ENCODE measurements at regions not wholly inside any gene's neighbourhood (a gene's known extent, or its start where the extent isn't known, plus 50 kb on each side); places are given as distances from the start of the nearest gene placed in this dataset.

DNA sequence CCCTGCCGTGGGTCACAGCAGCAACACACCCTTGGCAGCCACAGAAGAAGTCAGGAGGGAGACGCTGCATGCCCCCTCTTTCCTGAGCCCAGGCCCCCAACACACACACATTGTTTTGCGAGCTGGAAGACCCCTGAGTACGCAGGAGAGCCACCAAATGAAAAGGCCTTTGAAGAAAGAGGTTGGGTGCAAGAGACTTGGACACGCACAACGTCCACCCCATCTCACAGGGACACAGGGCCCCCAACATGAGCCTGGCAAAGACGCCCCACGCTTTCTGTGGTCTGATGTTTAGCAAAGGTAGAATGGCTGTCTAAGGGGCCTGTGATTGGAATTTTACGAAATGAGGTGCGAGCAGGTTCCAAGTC is 185.0 kb downstream of the TTLL2 start:
- Histone ChIP-seq H3K9me3 (ENCODE audit: control insufficient read depth in 1 of 2, insufficient read depth in 1 of 2, low read depth in 1 of 2, low read length in 2 of 2) (no peaks in the 10 kb centered on the region), H3K9ac (ENCODE audit: low read length) (no peak overlapping the region), H3K9me2 (ENCODE audit: insufficient read depth) (no peaks in the 10 kb centered on the region), H3K4me2 (ENCODE audit: low read length) (no peak overlapping the region), H3K27me3 (ENCODE audit: insufficient read depth, low read length) (no peaks in the 10 kb centered on the region), H2AFZ (ENCODE audit: low read depth, low read length, poor library complexity, severe bottlenecking) (no peak overlapping the region), H3K79me2 (ENCODE audit: insufficient read depth, low read length) (no peaks in the 10 kb centered on the region), H3K27ac (ENCODE audit: low read depth, low read length) (no peak overlapping the region), H3K36me3 (ENCODE audit: control insufficient read depth in 1 of 2, insufficient read depth in 2 of 2, low read length in 2 of 2) (no peaks in the 10 kb centered on the region), H3K4me3 (replicated peaks in 1 of 2; ENCODE audit: low read depth in 1 of 2, low read length in 2 of 2) (no peak overlapping the region), H4K20me1 (ENCODE audit: insufficient read depth) (no peaks in the 10 kb centered on the region), H3K4me1 (ENCODE audit: control insufficient read depth in 1 of 2, insufficient read depth in 2 of 2, low read length in 2 of 2) (no peaks in the 10 kb centered on the region)
- POLR2A ChIA-PET = no interaction called here
- TF ChIP-seq EZH2phosphoT487 (IDR thresholded peaks at IDR 0.05; ENCODE audit: borderline replicate concordance) = no peak
- TF ChIP-seq CBX3 (IDR thresholded peaks at IDR 0.05; ENCODE audit: low read depth) = no peak
- TF ChIP-seq, protein P1, sequence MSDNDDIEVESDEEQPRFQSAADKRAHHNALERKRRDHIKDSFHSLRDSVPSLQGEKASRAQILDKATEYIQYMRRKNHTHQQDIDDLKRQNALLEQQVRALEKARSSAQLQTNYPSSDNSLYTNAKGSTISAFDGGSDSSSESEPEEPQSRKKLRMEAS (IDR thresholded peaks at IDR 0.05) = no peak
- TF ChIP-seq JUND (IDR thresholded peaks at IDR 0.05) = no peak
- no peak for TF ChIP-seq EGR1 (IDR thresholded peaks at IDR 0.05; ENCODE audit: low read depth)
- no peak for TF ChIP-seq SRF (IDR thresholded peaks at IDR 0.05; ENCODE audit: low read depth)
- TF ChIP-seq ZNF274 (IDR thresholded peaks at IDR 0.05; ENCODE audit: low read depth, low read length) = no peak
- TF ChIP-seq, protein P2, sequence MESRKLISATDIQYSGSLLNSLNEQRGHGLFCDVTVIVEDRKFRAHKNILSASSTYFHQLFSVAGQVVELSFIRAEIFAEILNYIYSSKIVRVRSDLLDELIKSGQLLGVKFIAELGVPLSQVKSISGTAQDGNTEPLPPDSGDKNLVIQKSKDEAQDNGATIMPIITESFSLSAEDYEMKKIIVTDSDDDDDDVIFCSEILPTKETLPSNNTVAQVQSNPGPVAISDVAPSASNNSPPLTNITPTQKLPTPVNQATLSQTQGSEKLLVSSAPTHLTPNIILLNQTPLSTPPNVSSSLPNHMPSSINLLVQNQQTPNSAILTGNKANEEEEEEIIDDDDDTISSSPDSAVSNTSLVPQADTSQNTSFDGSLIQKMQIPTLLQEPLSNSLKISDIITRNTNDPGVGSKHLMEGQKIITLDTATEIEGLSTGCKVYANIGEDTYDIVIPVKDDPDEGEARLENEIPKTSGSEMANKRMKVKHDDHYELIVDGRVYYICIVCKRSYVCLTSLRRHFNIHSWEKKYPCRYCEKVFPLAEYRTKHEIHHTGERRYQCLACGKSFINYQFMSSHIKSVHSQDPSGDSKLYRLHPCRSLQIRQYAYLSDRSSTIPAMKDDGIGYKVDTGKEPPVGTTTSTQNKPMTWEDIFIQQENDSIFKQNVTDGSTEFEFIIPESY (IDR thresholded peaks at IDR 0.05; ENCODE audit: extremely low read depth, insufficient replicate concordance, low read length) = no peak
- no peak for TF ChIP-seq CEBPB (IDR thresholded peaks at IDR 0.05; ENCODE audit: low read depth)
- no TSS peak for BruUV-seq (replicated peaks)
- DNase-seq (ENCODE audit: low read depth, low spot score) (no peak), ATAC-seq (no peak)
- RAD21 ChIA-PET (ENCODE audit: low non-redundant PET in 1 of 2, low total read pairs in 2 of 2, uncharacterized antibody in 2 of 2, unreplicated experiment in 2 of 2) = no interaction called here
- intact Hi-C loops (cut with micrococcal nuclease) = no loop called here
- CTCF ChIA-PET = no interaction called here

DNA sequence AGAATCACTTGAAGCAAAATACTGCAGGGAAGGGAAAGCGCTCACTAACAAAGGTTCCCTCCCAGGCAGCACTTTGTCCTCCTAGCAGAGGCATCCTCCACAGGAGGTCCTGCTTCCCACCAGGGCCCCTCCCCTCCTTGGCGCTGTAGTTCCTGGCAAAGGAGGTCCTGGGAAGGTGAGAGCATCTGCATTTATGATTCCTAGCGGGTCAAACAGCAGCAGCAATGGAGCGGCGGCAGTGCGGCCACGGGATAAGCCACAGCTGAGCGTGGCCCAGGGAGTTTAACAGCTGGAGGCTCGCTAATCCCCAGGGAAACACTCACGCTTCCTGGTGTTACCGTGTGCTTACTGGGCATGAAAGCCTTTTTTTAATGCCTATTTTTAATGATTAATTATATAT is 185.8 kb downstream of the TTLL2 start:
- Histone ChIP-seq H3K4me1 (ENCODE audit: control insufficient read depth in 1 of 2, insufficient read depth in 2 of 2, low read length in 2 of 2) (no peaks in the 10 kb centered on the region), H2AFZ (ENCODE audit: low read depth, low read length, poor library complexity, severe bottlenecking) (no peak overlapping the region), H3K27ac (ENCODE audit: low read depth, low read length) (no peak overlapping the region), H3K79me2 (ENCODE audit: insufficient read depth, low read length) (no peaks in the 10 kb centered on the region), H3K9me3 (ENCODE audit: control insufficient read depth in 1 of 2, insufficient read depth in 1 of 2, low read depth in 1 of 2, low read length in 2 of 2) (no peaks in the 10 kb centered on the region), H4K20me1 (ENCODE audit: insufficient read depth) (no peaks in the 10 kb centered on the region), H3K9me2 (ENCODE audit: insufficient read depth) (no peaks in the 10 kb centered on the region), H3K9ac (ENCODE audit: low read length) (no peak overlapping the region), H3K27me3 (ENCODE audit: insufficient read depth, low read length) (no peaks in the 10 kb centered on the region), H3K4me2 (ENCODE audit: low read length) (no peak overlapping the region), H3K4me3 (replicated peaks in 1 of 2; ENCODE audit: low read depth in 1 of 2, low read length in 2 of 2) (no peak overlapping the region), H3K36me3 (ENCODE audit: control insufficient read depth in 1 of 2, insufficient read depth in 2 of 2, low read length in 2 of 2) (no peaks in the 10 kb centered on the region)
- intact Hi-C loops (cut with micrococcal nuclease) = no loop called here
- ChIA-PET CTCF (no interaction called here), POLR2A (no interaction called here), RAD21 (ENCODE audit: low non-redundant PET in 1 of 2, low total read pairs in 2 of 2, uncharacterized antibody in 2 of 2, unreplicated experiment in 2 of 2) (no interaction called here)
- TF ChIP-seq ZFX (IDR thresholded peaks at IDR 0.05) (no peak), EGR1 (IDR thresholded peaks at IDR 0.05; ENCODE audit: low read depth) (no peak), ZNF274 (IDR thresholded peaks at IDR 0.05; ENCODE audit: low read depth, low read length) (no peak), ELF1 (IDR thresholded peaks at IDR 0.05; ENCODE audit: borderline replicate concordance, low read depth) (no peak), SIN3A (IDR thresholded peaks at IDR 0.05; ENCODE audit: low read depth) (no peak), ATF3 (IDR thresholded peaks at IDR 0.05) (no peak), CBX3 (IDR thresholded peaks at IDR 0.05; ENCODE audit: low read depth) (no peak), EZH2 (IDR thresholded peaks at IDR 0.05) (no peak), TCF7L2 (IDR thresholded peaks at IDR 0.05; ENCODE audit: borderline replicate concordance, extremely low read depth, insufficient read depth, insufficient read length) (no peak), FOSL1 (IDR thresholded peaks at IDR 0.05; ENCODE audit: low read depth) (no peak), SP1 (IDR thresholded peaks at IDR 0.05; ENCODE audit: low read depth) (no peak), CEBPB (IDR thresholded peaks at IDR 0.05; ENCODE audit: low read depth) (no peak), REST (IDR thresholded peaks at IDR 0.05; ENCODE audit: low read depth) (no peak)
- BruUV-seq (replicated peaks) = no TSS peak
- DNase-seq (ENCODE audit: low read depth, low spot score) (no peak), ATAC-seq (no peak)

Measured in HCT116 (cell line).